ENCODE measurements at regions not wholly inside any gene's neighbourhood (a gene's known extent, or its start where the extent isn't known, plus 50 kb on each side); places are given as distances from the start of the nearest gene placed in this dataset.

- Histone ChIP-seq H3K36me3 (no peaks in the 10 kb centered on the region), H3K9me3 (ENCODE audit: low read depth) (no peaks in the 10 kb centered on the region), H3K27ac (no peak overlapping the region), H3K4me1 (ENCODE audit: low read depth) (no peaks in the 10 kb centered on the region), H3K4me3 (no peak overlapping the region), H3K27me3 (no peaks in the 10 kb centered on the region)
- DNase-seq (ENCODE audit: low read depth in 1 of 2, low spot score in 1 of 2), result no peak
- no peak for TF ChIP-seq CTCF (IDR thresholded peaks at IDR 0.05; ENCODE audit: low read depth, low read length)
These were observed 432.6 kb upstream of the MMADHC start for GRCh38 chr2:150020221-150020620.

- H3K9me3 ChIP-seq (ENCODE audit: low read depth), result no peaks in the 10 kb centered on the region
- no peak overlapping the region for H3K4me3 ChIP-seq
- H3K27ac ChIP-seq, result no peak overlapping the region
- no peaks in the 10 kb centered on the region for H3K27me3 ChIP-seq
- H3K36me3 ChIP-seq, result no peaks in the 10 kb centered on the region
- TF ChIP-seq CTCF (IDR thresholded peaks at IDR 0.05; ENCODE audit: low read depth, low read length), result no peak
- no peak for DNase-seq (ENCODE audit: low read depth in 1 of 2, low spot score in 1 of 2)
- H3K4me1 ChIP-seq (ENCODE audit: low read depth), result no peaks in the 10 kb centered on the region
These were observed 431.5 kb upstream of the MMADHC start for GRCh38 chr2:150019063-150019462.

GRCh38 chr2:150012986-150013385, 425.4 kb upstream of the MMADHC start:
- H3K27ac ChIP-seq, result no peak overlapping the region
- H3K4me1 ChIP-seq (ENCODE audit: low read depth), result no peaks in the 10 kb centered on the region
- no peaks in the 10 kb centered on the region for H3K9me3 ChIP-seq (ENCODE audit: low read depth)
- peak in 1 of 2 donors; percentile 57 for DNase-seq (ENCODE audit: low read depth in 1 of 2, low spot score in 1 of 2)
- TF ChIP-seq CTCF (IDR thresholded peaks at IDR 0.05; ENCODE audit: low read depth, low read length), result no peak
- no peaks in the 10 kb centered on the region for H3K36me3 ChIP-seq
- no peak overlapping the region for H3K4me3 ChIP-seq
- H3K27me3 ChIP-seq, result no peaks in the 10 kb centered on the region

GRCh38 chr2:150011161-150011730, 423.7 kb upstream of the MMADHC start:
- DNase-seq (ENCODE audit: low read depth in 1 of 2, low spot score in 1 of 2), result peak in 1 of 2 donors; percentile 39
- Histone ChIP-seq H3K27ac (no peak overlapping the region), H3K9me3 (ENCODE audit: low read depth) (no peaks in the 10 kb centered on the region), H3K4me1 (ENCODE audit: low read depth) (no peaks in the 10 kb centered on the region), H3K36me3 (no peaks in the 10 kb centered on the region), H3K4me3 (no peak overlapping the region), H3K27me3 (no peaks in the 10 kb centered on the region)
- TF ChIP-seq CTCF (IDR thresholded peaks at IDR 0.05; ENCODE audit: low read depth, low read length), result no peak

GRCh38 chr2:150008901-150009300, 421.3 kb upstream of the MMADHC start:
- TF ChIP-seq CTCF (IDR thresholded peaks at IDR 0.05; ENCODE audit: low read depth, low read length), result no peak
- H3K9me3 ChIP-seq (ENCODE audit: low read depth), result no peaks in the 10 kb centered on the region
- DNase-seq (ENCODE audit: low read depth in 1 of 2, low spot score in 1 of 2), result no peak
- H3K27ac ChIP-seq, result no peak overlapping the region
- no peaks in the 10 kb centered on the region for H3K27me3 ChIP-seq
- no peaks in the 10 kb centered on the region for H3K4me1 ChIP-seq (ENCODE audit: low read depth)
- no peaks in the 10 kb centered on the region for H3K36me3 ChIP-seq
- no peak overlapping the region for H3K4me3 ChIP-seq
